ENCODE measurements at regions not wholly inside any gene's neighbourhood (a gene's known extent, or its start where the extent isn't known, plus 50 kb on each side); places are given as distances from the start of the nearest gene placed in this dataset.
"Not testable (repeated sequence)": the region's sequence is repeated elsewhere in the genome, so short reads cannot be mapped to it uniquely, and the experiment has no call there.

DNA sequence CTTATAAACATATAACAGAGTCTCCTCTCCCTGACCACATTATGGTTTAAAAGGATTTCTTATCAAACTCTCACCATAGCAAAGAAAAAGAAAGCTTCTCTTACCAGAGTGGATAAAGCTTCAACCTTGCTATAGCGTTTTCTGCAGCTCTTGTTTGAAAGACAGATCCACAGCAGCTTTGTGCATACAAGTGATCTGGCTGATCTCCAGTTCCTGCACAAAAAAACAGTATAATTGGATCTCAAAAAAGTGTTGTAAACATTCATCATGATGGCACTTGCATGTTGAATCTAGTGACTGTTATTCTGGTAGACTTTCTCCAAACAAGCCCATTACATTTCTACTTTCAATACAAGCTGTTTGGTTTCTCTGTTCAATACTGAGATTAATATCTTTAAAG lies 178.9 kb upstream of the MGAT4C start:
- Mint-ChIP-seq H3K36me3 (no peaks in the 10 kb centered on the region), H3K27ac (no peak overlapping the region), H3K4me1 (no peaks in the 10 kb centered on the region), H3K9me3 (peaks cover 4 to 10% of the 10 kb centered on the region in 2 donors), H3K4me3 (no peak overlapping the region), H3K27me3 (no peaks in the 10 kb centered on the region)
- ATAC-seq (replicated peaks) (no peak), DNase-seq (no peak)

DNA sequence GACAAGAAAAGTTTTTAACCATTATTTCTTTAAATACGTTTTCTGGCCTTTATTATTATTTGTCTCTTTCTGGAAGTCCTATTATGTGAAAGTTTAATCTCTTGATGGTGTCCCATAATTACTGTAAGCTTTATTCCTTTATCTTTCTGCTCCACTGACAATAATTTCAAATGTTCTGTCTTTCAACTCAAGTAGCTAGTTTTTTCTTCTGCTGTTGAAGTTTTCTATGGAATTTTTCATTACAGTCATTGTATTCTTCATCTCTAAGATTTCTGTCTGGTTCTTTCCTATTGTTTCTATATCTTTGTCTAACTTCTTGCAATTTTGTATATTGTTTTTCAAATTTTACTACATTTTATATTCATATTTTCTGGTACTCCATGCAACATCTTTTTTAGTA lies 173.6 kb upstream of the MGAT4C start:
- no peaks in the 10 kb centered on the region for H3K4me1 Mint-ChIP-seq
- peaks cover 0 to 1% of the 10 kb centered on the region in 2 donors for H3K36me3 Mint-ChIP-seq
- H3K4me3 Mint-ChIP-seq, result no peak overlapping the region
- DNase-seq (no peak), ATAC-seq (replicated peaks) (no peak)
- no peak overlapping the region for H3K27ac Mint-ChIP-seq
- no peaks in the 10 kb centered on the region for H3K27me3 Mint-ChIP-seq
- peaks cover 13 to 18% of the 10 kb centered on the region in 2 donors for H3K9me3 Mint-ChIP-seq

DNA sequence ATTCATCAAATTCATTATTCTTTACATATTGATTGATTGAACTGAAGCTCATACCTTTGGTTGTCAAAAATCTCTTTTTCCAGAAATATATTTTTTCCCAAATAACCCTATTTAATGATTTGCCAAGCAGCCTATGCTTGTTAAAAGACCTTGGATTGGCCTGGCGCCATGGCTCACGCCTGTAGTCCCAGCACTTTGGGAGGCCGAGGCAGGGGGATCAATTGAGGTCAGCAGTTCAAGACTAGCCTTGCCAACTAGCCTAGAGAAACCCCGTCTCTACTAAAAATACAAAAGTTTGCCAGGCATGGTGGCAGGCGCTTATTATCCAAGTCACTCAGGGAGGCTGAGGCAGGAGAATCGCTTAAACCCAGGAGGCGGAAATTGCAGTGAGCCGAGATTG lies 165.1 kb upstream of the MGAT4C start:
- Mint-ChIP-seq H3K27ac (no peak overlapping the region), H3K27me3 (no peaks in the 10 kb centered on the region), H3K4me1 (no peaks in the 10 kb centered on the region), H3K4me3 (no peak overlapping the region), H3K36me3 (no peaks in the 10 kb centered on the region), H3K9me3 (peaks cover 0 to 1% of the 10 kb centered on the region in 2 donors)
- no peak for DNase-seq
- no peak for ATAC-seq (replicated peaks)

DNA sequence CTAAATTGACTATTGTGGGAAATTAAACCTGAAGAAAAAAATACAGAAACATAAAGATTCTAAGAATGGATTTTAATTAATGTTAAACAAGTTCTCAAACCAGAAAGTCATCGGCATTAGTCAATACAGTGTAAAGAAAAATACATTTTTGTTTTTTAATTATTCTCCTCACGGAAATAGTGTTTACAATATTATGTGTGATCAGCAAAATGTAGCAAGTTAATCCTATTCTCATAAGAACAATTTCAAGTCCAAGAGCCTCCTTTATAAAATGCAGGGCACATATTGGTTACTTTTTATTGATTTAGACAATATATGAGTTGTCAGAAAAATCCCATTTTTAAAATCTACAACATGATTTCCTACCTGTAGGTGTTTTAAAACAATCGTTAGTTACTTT lies 158.0 kb upstream of the MGAT4C start:
- Mint-ChIP-seq H3K27ac (no peak overlapping the region), H3K27me3 (no peaks in the 10 kb centered on the region), H3K9me3 (peaks cover 11% of the 10 kb centered on the region in 2 donors), H3K36me3 (no peaks in the 10 kb centered on the region), H3K4me3 (no peak overlapping the region), H3K4me1 (no peaks in the 10 kb centered on the region)
- DNase-seq (no peak), ATAC-seq (replicated peaks) (no peak)

DNA sequence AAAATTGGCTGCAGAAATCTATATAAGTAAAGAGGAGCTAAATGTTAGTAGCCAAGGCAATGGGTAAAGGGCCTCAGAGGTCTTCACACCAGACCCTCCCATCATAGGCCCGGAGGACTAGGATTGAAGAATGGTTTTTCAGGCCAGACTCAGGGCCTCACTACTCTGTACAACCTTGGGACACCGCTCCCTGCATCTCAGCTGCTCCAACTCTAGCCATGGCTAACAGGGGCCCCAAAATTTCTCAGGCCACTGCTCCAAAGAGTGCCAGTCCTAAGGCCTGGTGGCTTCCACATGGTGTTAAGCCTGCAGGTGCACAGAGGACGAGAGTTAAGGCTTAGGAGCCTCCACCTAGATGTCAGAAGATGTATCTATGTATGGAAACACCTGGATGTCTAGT lies 155.5 kb upstream of the MGAT4C start:
- Mint-ChIP-seq H3K9me3 (peaks cover 11 to 12% of the 10 kb centered on the region in 2 donors), H3K27ac (no peak overlapping the region), H3K27me3 (no peaks in the 10 kb centered on the region), H3K36me3 (no peaks in the 10 kb centered on the region), H3K4me3 (no peak overlapping the region), H3K4me1 (no peaks in the 10 kb centered on the region)
- DNase-seq (no peak), ATAC-seq (replicated peaks) (no peak)

DNA sequence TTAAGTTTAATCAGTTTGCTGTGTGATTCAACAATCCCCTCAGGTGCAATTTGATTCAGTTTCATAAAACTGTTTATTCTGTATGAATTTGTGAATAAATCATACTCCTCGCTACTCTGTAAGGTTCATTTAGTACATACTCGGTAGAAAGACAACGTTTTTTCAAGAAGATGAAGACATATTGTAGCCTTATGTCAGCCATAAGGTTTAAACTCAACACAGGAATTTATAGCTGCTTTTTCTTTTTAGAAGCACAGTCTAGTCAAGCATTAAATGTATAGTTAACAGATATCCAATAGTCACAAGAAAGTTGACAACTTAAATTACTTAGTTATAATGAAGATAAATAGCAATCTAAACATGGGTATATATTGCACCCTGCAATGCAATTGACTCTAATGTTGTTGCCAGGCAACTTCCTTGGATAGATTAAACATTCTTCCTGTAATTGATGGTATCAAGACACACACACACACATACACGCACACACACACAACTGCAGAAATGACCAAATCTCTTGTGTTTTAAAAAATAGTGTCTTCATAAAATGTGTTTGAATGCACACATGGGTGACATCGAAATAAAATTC lies 151.5 kb upstream of the MGAT4C start:
- Mint-ChIP-seq H3K4me3 (no peak overlapping the region), H3K9me3 (peaks cover 6 to 8% of the 10 kb centered on the region in 2 donors), H3K4me1 (no peaks in the 10 kb centered on the region), H3K27ac (no peak overlapping the region), H3K36me3 (no peaks in the 10 kb centered on the region), H3K27me3 (no peaks in the 10 kb centered on the region)
- ATAC-seq (replicated peaks) (no peak), DNase-seq (no peak)

DNA sequence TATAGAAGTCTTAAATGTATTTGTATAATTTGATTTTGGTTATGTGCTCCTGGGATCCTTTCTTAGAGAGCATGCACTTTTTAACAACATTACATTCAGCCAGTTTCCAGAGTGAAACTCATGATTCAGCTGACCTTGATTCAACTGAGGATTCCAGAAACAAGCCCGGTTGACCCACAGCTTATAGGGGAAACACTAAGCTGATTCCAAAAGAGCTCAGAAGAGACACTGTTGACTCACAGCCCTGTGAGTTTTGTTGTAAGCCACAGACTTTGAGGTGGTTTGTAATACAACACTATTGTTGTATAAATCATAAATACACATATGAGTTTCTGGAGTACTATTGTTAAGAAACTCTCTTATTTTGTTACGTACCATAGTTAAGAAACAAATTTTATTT lies 133.8 kb upstream of the MGAT4C start:
- Mint-ChIP-seq H3K4me1 (no peaks in the 10 kb centered on the region), H3K9me3 (no peaks in the 10 kb centered on the region), H3K27me3 (no peaks in the 10 kb centered on the region), H3K4me3 (no peak overlapping the region), H3K36me3 (no peaks in the 10 kb centered on the region), H3K27ac (no peak overlapping the region)
- DNase-seq (no peak), ATAC-seq (replicated peaks) (no peak)

DNA sequence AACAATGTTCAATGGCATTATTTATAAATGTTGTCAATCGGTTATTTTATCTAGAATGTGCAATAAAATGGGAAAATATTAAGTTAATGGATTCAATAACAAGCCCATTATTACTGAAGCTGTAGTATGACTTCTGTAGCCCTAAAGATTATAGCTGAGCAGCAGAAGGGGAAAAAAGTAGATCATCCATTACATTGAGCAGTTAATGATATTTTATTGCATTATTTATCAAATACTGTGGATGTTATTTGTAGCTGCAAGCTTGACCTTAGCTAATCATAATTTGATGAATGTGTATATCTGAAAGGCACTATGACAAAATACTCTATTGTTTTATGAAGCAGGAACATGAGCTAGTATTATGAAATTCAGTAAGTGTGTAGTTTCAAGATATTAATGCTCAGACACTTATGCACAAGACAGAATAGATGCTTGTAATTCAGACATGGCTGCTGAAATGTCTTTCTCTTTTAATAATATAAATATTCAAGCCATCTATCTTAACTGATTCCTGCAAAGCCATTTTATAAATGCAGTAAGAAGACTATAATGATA lies 131.5 kb upstream of the MGAT4C start:
- Mint-ChIP-seq H3K27ac (no peak overlapping the region), H3K4me3 (no peak overlapping the region), H3K36me3 (no peaks in the 10 kb centered on the region), H3K27me3 (no peaks in the 10 kb centered on the region), H3K4me1 (no peaks in the 10 kb centered on the region), H3K9me3 (no peaks in the 10 kb centered on the region)
- no peak for DNase-seq
- ATAC-seq (replicated peaks), result no peak

DNA sequence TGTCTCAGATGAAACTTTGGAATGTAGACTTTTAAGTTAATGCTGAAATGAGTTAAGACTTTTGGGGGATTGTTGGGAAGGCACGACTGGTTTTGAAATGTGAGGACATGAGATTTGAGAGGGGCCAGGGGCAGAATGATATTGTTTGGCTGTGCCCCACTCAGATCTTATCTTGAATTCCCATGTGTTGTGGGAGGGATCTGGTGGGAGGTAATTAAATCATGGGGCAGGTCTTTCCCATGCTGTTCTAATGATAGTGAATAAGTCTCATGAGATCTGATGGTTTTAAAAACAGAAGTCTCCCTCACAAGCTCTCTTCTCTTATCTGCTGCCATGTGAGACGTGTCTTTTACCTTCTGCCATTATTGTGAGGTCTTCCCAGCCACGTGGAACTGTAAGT lies 127.6 kb upstream of the MGAT4C start:
- H3K4me3 Mint-ChIP-seq; ATAC-seq (replicated peaks); H3K27ac Mint-ChIP-seq; H3K36me3 Mint-ChIP-seq; DNase-seq; H3K4me1 Mint-ChIP-seq; H3K9me3 Mint-ChIP-seq; H3K27me3 Mint-ChIP-seq: not testable (repeated sequence)

DNA sequence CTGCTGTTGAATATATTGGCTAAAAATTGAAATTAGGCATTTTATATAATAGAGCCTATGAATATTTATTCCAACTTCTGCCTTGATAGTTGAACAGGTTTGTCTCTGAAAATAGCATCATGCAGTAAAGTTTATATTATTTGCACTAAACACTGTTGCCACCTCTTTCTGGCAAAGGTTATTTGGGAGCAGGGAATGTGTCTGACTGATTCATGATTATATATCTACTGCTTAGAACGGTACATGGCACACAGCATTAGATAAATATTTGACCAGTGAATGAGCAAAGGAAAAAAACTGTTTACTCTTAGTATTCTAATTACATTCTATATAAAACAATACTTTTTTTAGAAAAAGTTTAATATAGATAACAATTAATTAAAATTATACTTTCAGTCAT lies 123.1 kb upstream of the MGAT4C start:
- DNase-seq (no peak), ATAC-seq (replicated peaks) (no peak)
- Mint-ChIP-seq H3K36me3 (no peaks in the 10 kb centered on the region), H3K9me3 (peaks cover 6 to 8% of the 10 kb centered on the region in 2 donors), H3K27me3 (no peaks in the 10 kb centered on the region), H3K27ac (no peak overlapping the region), H3K4me3 (no peak overlapping the region), H3K4me1 (no peaks in the 10 kb centered on the region)

DNA sequence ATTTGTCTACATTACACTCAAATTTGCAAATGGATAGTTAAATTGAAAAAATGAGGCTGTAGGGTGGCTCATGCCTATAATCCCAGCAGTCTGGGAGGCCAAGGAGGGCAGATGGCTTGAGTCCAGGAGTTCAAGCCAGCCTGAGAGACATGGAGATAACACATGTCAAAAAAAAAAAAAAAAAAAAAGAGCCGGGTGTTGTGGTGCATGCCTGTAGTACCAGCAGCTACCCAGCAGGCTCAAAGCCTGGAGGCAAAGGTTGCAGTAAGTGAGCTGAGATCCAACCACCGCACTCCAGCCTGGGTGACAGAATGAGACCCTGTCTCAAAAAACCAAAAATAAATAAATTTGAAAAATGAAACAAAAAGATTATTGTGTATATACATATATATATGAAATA lies 119.9 kb upstream of the MGAT4C start:
- Mint-ChIP-seq H3K4me3 (no peak overlapping the region), H3K27me3 (no peaks in the 10 kb centered on the region), H3K4me1 (no peaks in the 10 kb centered on the region), H3K27ac (no peak overlapping the region), H3K9me3 (peaks cover 0 to 2% of the 10 kb centered on the region in 2 donors), H3K36me3 (no peaks in the 10 kb centered on the region)
- DNase-seq (no peak), ATAC-seq (replicated peaks) (no peak)

DNA sequence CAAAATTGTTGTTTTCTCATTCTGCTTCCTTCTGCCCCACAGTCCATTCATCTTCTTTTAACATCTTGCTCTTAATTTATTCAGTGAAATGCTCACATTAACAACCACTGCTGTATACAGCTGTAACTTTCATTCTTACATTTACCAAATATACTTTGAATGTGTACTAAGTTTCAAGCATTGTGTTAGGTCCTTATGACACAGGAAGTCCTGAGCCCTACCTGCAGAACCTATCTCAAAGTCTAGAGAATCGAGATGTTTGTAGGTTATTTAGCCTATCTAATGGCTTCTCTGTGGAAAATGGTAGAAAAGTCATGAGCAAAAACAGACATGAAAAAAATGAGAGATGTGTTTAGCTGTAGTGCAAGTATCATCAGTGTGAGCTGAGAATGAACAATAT lies 117.6 kb upstream of the MGAT4C start:
- Mint-ChIP-seq H3K27ac (no peak overlapping the region), H3K9me3 (peaks cover 0 to 2% of the 10 kb centered on the region in 2 donors), H3K27me3 (no peaks in the 10 kb centered on the region), H3K36me3 (no peaks in the 10 kb centered on the region), H3K4me3 (no peak overlapping the region), H3K4me1 (no peaks in the 10 kb centered on the region)
- DNase-seq (no peak), ATAC-seq (replicated peaks) (no peak)

DNA sequence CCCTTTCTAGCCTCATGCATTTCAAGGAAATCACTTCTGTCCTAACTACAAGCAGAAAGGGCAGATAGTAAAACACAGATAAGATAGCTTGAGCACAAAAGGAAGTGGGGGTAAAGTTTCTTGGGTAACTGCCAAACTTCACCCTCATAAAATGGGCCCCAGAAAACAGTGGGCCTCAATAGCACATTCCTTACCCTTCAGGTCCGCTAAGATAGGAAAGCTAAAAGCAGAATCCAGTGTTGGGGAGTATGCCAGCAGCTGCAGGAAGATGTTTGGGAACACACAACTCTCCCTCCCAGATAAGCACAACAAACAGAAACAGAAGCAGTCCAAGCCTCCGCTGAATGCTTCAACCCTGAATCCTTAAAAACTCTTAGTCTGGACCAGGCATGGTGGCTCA lies 110.9 kb upstream of the MGAT4C start:
- peaks cover 4 to 10% of the 10 kb centered on the region in 2 donors for H3K9me3 Mint-ChIP-seq

DNA sequence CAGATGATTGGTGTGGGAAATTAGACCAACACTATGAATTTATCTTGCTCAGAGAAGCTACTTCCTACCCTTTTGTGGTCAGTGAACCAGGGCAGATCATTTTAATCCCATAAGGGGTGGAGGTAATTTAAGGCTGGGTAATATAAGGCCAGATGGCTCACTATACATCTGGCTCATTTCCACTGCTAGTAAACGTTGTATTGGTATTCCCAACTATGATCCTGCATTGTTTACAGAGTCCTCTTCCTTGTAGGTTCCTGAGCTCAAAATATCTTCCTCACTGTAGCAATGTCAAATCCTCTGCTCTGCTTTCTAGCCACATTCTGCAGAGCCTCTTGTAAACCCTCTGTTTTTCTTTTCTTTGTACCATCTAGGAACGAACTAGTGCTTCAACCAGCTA lies 93.0 kb upstream of the MGAT4C start:
- no peak for ATAC-seq (replicated peaks)
- H3K27me3 Mint-ChIP-seq, result no peaks in the 10 kb centered on the region
- no peak for DNase-seq

More for the DNA sequence above, 110.9 kb upstream of the MGAT4C start:
- no peak for ATAC-seq (replicated peaks)
- Mint-ChIP-seq H3K4me1 (no peaks in the 10 kb centered on the region), H3K27ac (no peak overlapping the region), H3K4me3 (no peak overlapping the region), H3K27me3 (no peaks in the 10 kb centered on the region), H3K36me3 (no peaks in the 10 kb centered on the region)
- no peak for DNase-seq

DNA sequence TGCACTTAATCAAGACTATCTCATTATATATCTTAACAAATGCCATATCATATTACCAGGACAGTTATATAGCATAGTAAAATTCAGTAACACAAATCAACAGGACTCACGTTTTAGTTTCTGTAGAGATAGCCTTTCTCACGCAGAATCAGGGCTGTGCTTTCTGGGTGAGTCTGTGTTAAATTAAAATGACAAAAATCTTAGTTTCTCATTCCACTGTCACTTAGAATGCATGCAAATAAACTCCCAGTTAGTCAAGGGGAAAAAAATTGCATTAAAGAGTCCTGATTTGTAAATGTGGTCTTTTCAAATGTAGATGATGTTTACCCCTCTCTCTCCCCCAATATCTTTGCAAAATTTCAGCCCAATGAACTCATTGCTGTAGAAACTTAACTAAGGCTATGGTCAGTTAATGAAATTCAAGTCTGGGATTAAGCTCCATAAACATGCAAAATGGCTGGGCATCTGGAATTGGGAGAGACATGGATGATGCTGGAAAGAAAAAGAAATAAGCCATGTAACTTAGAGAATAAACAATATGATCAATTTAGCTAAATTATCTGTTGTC lies 77.8 kb upstream of the MGAT4C start:
- H3K27me3 Mint-ChIP-seq, result no peaks in the 10 kb centered on the region
- no peak overlapping the region for H3K27ac Mint-ChIP-seq
- ATAC-seq (replicated peaks), result no peak
- H3K4me3 Mint-ChIP-seq, result no peak overlapping the region
- no peak for DNase-seq
- no peaks in the 10 kb centered on the region for H3K36me3 Mint-ChIP-seq
- no peaks in the 10 kb centered on the region for H3K9me3 Mint-ChIP-seq
- H3K4me1 Mint-ChIP-seq, result no peaks in the 10 kb centered on the region

More for the DNA sequence above, 93.0 kb upstream of the MGAT4C start:
- Mint-ChIP-seq H3K36me3 (no peaks in the 10 kb centered on the region), H3K4me1 (no peaks in the 10 kb centered on the region), H3K4me3 (no peak overlapping the region), H3K27ac (no peak overlapping the region), H3K9me3 (no peaks in the 10 kb centered on the region)

Data from stimulated activated naive B cell treated with anti-CD40 and anti-IgM and Interleukin-4, amounts not matched to agents 10 μg/mL and 1 μg/mL and 100 μg/mL, for 72 hours (primary cell).